ENCODE measurements at regions not wholly inside any gene's neighbourhood (a gene's known extent, or its start where the extent isn't known, plus 50 kb on each side); places are given as distances from the start of the nearest gene placed in this dataset.

DNA sequence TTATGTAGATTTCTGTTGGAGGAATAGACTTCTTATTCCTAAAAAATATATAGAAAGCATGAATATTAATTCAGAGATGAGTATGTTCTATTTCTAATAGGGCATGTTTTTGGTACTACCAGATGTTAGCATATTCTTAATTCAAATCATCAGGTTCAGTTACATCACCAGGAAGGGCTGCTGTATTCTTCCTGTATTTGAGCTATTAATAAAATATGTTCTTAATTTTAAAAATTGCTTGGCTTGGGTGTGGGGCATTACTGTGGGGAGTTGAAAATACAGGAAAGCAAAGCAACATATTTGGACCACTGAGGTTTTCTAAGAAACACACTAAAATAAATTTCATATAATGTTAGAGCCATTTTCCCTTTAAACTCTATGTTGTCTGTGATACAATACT, 343.0 kb downstream of the EPHA4 start:
- intact Hi-C loops (cut with DNase I; ENCODE audit: low total_unique reads), result no loop called here
- DNase-seq (ENCODE audit: low spot score in 2 of 2), result no peak
- no peaks in the 10 kb centered on the region for H3K9me3 ChIP-seq
- no peaks in the 10 kb centered on the region for H3K4me1 ChIP-seq
- TF ChIP-seq, protein P1, sequence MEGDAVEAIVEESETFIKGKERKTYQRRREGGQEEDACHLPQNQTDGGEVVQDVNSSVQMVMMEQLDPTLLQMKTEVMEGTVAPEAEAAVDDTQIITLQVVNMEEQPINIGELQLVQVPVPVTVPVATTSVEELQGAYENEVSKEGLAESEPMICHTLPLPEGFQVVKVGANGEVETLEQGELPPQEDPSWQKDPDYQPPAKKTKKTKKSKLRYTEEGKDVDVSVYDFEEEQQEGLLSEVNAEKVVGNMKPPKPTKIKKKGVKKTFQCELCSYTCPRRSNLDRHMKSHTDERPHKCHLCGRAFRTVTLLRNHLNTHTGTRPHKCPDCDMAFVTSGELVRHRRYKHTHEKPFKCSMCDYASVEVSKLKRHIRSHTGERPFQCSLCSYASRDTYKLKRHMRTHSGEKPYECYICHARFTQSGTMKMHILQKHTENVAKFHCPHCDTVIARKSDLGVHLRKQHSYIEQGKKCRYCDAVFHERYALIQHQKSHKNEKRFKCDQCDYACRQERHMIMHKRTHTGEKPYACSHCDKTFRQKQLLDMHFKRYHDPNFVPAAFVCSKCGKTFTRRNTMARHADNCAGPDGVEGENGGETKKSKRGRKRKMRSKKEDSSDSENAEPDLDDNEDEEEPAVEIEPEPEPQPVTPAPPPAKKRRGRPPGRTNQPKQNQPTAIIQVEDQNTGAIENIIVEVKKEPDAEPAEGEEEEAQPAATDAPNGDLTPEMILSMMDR (IDR thresholded peaks at IDR 0.05), result no peak
- TF ChIP-seq POLR2AphosphoS5 (IDR thresholded peaks at IDR 0.05), result no peak
- TF ChIP-seq POLR2A (IDR thresholded peaks at IDR 0.05), result no peak
- H3K27ac ChIP-seq, result no peak overlapping the region
- H3K36me3 ChIP-seq, result no peaks in the 10 kb centered on the region
- no peak overlapping the region for H3K4me3 ChIP-seq
- H3K27me3 ChIP-seq, result no peaks in the 10 kb centered on the region

DNA sequence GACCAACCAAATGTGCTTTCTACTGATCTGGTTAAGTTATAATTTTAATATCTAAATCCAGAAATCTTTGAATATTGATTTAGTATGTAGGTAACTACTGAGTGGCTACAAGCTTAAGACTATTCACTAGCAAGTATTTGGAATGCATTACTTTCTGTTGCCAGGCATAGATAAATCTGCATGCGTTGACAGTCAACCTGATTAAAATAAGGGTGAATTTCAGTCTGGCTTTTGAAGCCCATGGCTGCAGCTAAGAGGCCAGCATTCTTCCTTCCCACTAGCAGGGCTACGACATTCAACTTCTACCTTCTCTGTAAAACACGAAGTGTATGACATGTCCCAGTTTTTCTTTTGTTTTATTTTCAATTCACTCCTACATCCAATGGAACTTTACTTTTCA, 340.6 kb downstream of the EPHA4 start:
- DNase-seq (ENCODE audit: low spot score in 2 of 2), result no peak
- Histone ChIP-seq H3K4me1 (no peaks in the 10 kb centered on the region), H3K27me3 (no peaks in the 10 kb centered on the region), H3K4me3 (no peak overlapping the region), H3K36me3 (no peaks in the 10 kb centered on the region), H3K9me3 (no peaks in the 10 kb centered on the region), H3K27ac (no peak overlapping the region)
- intact Hi-C loops (cut with DNase I; ENCODE audit: low total_unique reads), result no loop called here
- no peak for TF ChIP-seq POLR2A (IDR thresholded peaks at IDR 0.05)
- TF ChIP-seq POLR2AphosphoS5 (IDR thresholded peaks at IDR 0.05), result no peak
- TF ChIP-seq, protein P1 (IDR thresholded peaks at IDR 0.05), result no peak

DNA sequence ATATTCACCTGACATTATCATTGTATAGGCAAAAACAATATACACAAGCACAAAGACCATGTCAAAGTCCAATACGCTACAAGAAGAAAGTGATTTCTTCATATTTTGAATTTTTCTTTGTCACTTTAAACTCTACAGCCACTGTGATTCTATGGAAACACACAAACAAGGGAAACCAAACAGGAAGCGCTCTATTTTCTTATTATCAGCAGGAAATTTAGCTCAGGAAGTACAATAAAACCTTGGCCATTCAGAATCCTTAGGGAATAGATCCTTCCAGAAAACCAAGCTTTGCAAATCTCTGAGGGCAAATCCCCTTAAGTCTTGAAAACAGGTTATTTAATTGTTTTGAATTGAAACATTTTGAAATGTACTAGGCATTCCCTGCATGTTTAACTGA, 336.2 kb downstream of the EPHA4 start:
- intact Hi-C loops (cut with DNase I; ENCODE audit: low total_unique reads), result no loop called here
- TF ChIP-seq POLR2A (IDR thresholded peaks at IDR 0.05), result no peak

DNA sequence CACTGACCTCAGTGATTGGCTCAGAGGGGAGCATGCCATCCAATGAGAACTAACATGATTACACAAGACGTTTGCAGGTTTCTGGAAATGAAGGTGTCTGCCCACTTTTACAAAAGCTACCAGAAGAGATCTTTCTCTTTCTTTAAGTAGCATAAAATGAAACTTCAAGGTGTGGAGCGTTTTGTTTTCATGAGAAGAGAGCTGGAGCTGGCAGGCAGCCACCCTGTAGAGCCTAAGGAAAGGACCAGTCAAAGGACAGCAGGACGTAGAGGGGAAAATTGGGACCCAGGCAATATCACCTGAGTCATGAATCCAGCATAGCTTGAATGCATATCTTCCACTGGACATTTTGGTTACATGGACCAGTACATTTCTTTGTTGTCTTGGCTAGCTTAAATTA, 331.0 kb downstream of the EPHA4 start:
- Histone ChIP-seq H3K36me3 (no peaks in the 10 kb centered on the region), H3K9me3 (no peaks in the 10 kb centered on the region), H3K4me1 (no peaks in the 10 kb centered on the region), H3K27me3 (no peaks in the 10 kb centered on the region), H3K4me3 (no peak overlapping the region), H3K27ac (no peak overlapping the region)
- intact Hi-C loops (cut with DNase I; ENCODE audit: low total_unique reads), result no loop called here
- TF ChIP-seq POLR2AphosphoS5 (IDR thresholded peaks at IDR 0.05) (no peak), POLR2A (IDR thresholded peaks at IDR 0.05) (no peak)
- TF ChIP-seq, protein P1 (IDR thresholded peaks at IDR 0.05), result no peak
- no peak for DNase-seq (ENCODE audit: low spot score in 2 of 2)

More for the DNA sequence above, 336.2 kb downstream of the EPHA4 start:
- no peak overlapping the region for H3K4me3 ChIP-seq
- no peak for DNase-seq (ENCODE audit: low spot score in 2 of 2)
- H3K36me3 ChIP-seq, result no peaks in the 10 kb centered on the region
- H3K4me1 ChIP-seq, result no peaks in the 10 kb centered on the region
- H3K9me3 ChIP-seq, result no peaks in the 10 kb centered on the region
- no peaks in the 10 kb centered on the region for H3K27me3 ChIP-seq
- H3K27ac ChIP-seq, result no peak overlapping the region

DNA sequence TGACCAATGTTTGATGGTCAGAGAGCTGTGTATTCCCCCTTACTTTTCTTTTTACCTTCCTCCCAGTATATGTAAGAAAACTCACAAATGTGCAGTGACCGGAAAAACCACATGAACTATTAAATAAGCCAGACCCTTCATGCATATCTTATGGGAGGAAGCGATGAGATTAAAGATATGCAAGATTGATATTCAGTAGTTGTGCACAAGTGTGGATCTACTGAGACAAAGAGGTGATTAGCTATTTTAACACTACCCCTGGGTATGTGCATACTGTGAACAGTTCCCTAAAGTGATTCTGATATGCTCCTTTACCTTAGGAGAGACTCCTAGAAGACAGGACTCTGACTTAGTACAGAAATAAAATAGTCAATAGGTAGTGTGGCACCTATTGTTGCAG, 328.3 kb downstream of the EPHA4 start:
- Histone ChIP-seq H3K4me3 (no peak overlapping the region), H3K36me3 (no peaks in the 10 kb centered on the region), H3K9me3 (peaks cover 0 to under 1% of the 10 kb centered on the region in 2 donors), H3K27ac (no peak overlapping the region), H3K4me1 (no peaks in the 10 kb centered on the region), H3K27me3 (no peaks in the 10 kb centered on the region)
- TF ChIP-seq POLR2A (IDR thresholded peaks at IDR 0.05) (no peak), POLR2AphosphoS5 (IDR thresholded peaks at IDR 0.05) (no peak)
- TF ChIP-seq, protein P1 (IDR thresholded peaks at IDR 0.05), result no peak
- intact Hi-C loops (cut with DNase I; ENCODE audit: low total_unique reads), result no loop called here
- no peak for DNase-seq (ENCODE audit: low spot score in 2 of 2)

DNA sequence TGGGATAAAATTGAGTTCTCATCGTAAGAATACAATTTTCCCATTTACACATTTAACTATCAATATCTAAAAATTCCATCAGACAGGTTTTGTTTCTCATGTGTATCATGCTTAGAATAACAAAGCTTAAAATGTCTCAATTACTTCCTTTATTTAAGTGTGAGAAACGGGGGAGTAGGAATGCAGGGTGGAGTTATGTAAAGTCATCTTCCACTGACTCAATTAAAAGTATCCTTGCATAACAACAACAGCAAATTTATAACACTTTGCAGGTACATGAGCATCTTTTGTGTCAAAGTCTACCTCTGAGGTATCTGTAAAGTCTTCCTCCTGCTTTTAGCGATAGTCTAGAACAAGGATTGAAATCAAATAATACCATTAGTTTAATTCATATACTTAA, 327.1 kb downstream of the EPHA4 start:
- no peaks in the 10 kb centered on the region for H3K4me1 ChIP-seq
- no peak overlapping the region for H3K4me3 ChIP-seq
- no peaks in the 10 kb centered on the region for H3K36me3 ChIP-seq
- H3K9me3 ChIP-seq, result peaks cover 0 to 3% of the 10 kb centered on the region in 2 donors
- intact Hi-C loops (cut with DNase I; ENCODE audit: low total_unique reads), result no loop called here
- H3K27ac ChIP-seq, result no peak overlapping the region
- TF ChIP-seq POLR2AphosphoS5 (IDR thresholded peaks at IDR 0.05), result no peak
- TF ChIP-seq, protein P1 (IDR thresholded peaks at IDR 0.05), result no peak
- TF ChIP-seq POLR2A (IDR thresholded peaks at IDR 0.05), result no peak
- H3K27me3 ChIP-seq, result no peaks in the 10 kb centered on the region
- no peak for DNase-seq (ENCODE audit: low spot score in 2 of 2)

Measured in breast epithelium (tissue), 4 donors.